Vagina (tissue), 2 donors: ENCODE measurements at regions not wholly inside any gene's neighbourhood (a gene's known extent, or its start where the extent isn't known, plus 50 kb on each side); places are given as distances from the start of the nearest gene placed in this dataset.
"Not testable (repeated sequence)": the region's sequence is repeated elsewhere in the genome, so short reads cannot be mapped to it uniquely, and the experiment has no call there.

ENCODE experiments used
- DNase-seq, 2 donors: peaks; one replicate each; pipeline ENCODE4 v3.0.0-alpha.2; 2017; ENCODE audit errors: extremely low spot score in 2 of 2
- H3K27ac ChIP-seq: fragments of 200-600 bp; sonication (generic); one replicate; pipeline ENCODE4 v1.5.1; 2019
- H3K27me3 ChIP-seq: fragments of 200-600 bp; sonication (generic); one replicate; pipeline ENCODE4 v1.5.1; 2019
- H3K36me3 ChIP-seq, 2 donors: fragments of 200-600 bp; sonication (generic); one replicate each; pipeline ENCODE4 v1.5.1; 2017 to 2019
- H3K4me1 ChIP-seq: fragments of 200-600 bp; sonication (generic); one replicate; pipeline ENCODE4 v1.5.1; 2019
- H3K4me3 ChIP-seq, 2 donors: fragments of 200-600 bp; sonication (generic); 1 replicate in 1 of 2; 2 replicates in 1 of 2; pipeline ENCODE4 v1.5.1; 2016 to 2019
- H3K9me3 ChIP-seq: fragments of 200-600 bp; sonication (generic); one replicate; pipeline ENCODE4 v1.5.1; 2019
- POLR2A ChIP-seq, 2 donors: fragments of 450-650 bp; IDR thresholded peaks; one replicate each; pipeline ENCODE4 v1.6.1; 2017; ENCODE audit warnings: antibody characterized with exemption in 2 of 2, mild to moderate bottlenecking in 2 of 2, moderate library complexity in 2 of 2
- POLR2AphosphoS5 ChIP-seq, 2 donors: sonication (generic); formaldehyde crosslinking; IDR thresholded peaks; one replicate each; pipeline ENCODE4 v1.9.0; 2017; ENCODE audit warnings: antibody characterized with exemption in 2 of 2, mild to moderate bottlenecking in 2 of 2, low read depth in 1 of 2; ENCODE audit not compliant: insufficient read depth in 1 of 2
- intact Hi-C: fragments of 100-400 bp; cut with DNase I; formaldehyde crosslinking; loops from one replicate; pipeline ENCODE4 v1.15.1; 2023
- TF ChIP-seq, protein P1 (sequence below), 3 experiments: fragments of 450-650 bp in 2 of 3; fragments of 200-600 bp in 1 of 3; sonication (generic) in 1 of 3; IDR thresholded peaks; one replicate each; pipeline ENCODE4 v1.5.1; 2017 to 2019; ENCODE audit warnings: antibody characterized with exemption in 3 of 3, mild to moderate bottlenecking in 2 of 3, moderate library complexity in 2 of 3

DNA sequence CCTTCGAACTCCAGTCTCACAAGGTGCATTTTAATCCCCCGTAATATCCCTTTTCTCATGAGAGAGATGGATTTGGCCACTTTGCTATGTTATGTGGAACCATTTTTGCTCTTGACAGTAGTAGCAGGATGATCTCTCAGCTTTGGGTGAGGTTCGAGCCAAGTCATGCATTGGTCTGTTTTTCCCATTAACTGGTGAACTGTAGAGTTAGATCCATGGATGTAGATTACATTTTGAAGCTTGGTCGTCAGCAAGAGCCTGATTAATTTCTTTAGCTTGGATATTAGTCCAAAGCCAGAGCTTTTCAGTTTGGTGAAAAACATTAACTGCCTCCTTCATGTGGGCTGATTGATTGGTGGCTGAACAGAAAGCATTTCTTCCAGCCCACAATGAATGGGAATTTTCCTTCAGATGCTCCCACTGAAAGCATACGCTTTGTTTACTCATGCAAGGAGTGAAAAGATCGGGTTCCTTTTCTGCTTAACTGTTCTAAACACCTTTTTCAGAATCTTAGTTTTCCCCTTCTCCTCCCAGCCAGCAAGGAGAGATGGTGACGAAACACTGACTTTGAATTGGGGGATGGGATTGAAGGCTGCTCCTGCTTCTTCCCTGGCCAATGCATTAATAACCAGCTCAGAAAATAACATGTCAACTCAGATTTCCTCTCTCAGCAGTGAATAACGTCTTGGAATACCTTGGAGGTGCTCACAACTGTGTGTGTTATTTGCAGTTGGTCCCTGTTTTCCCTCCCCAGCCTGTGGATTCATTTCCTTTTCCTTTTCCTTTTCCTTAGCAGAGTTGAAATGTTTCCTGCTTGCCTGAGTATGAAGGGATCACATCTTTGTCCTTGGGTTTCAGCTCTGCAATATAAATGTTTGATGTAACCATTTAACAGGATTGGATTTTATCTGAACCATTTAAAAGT, 351.8 kb upstream of the FZD8 start:
- H3K9me3 ChIP-seq = no peaks in the 10 kb centered on the region
- TF ChIP-seq POLR2AphosphoS5 (IDR thresholded peaks at IDR 0.05; ENCODE audit: insufficient read depth in 1 of 2, low read depth in 1 of 2) (no peak), POLR2A (IDR thresholded peaks at IDR 0.05) (no peak)
- TF ChIP-seq, protein P1, sequence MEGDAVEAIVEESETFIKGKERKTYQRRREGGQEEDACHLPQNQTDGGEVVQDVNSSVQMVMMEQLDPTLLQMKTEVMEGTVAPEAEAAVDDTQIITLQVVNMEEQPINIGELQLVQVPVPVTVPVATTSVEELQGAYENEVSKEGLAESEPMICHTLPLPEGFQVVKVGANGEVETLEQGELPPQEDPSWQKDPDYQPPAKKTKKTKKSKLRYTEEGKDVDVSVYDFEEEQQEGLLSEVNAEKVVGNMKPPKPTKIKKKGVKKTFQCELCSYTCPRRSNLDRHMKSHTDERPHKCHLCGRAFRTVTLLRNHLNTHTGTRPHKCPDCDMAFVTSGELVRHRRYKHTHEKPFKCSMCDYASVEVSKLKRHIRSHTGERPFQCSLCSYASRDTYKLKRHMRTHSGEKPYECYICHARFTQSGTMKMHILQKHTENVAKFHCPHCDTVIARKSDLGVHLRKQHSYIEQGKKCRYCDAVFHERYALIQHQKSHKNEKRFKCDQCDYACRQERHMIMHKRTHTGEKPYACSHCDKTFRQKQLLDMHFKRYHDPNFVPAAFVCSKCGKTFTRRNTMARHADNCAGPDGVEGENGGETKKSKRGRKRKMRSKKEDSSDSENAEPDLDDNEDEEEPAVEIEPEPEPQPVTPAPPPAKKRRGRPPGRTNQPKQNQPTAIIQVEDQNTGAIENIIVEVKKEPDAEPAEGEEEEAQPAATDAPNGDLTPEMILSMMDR (IDR thresholded peaks at IDR 0.05) = no peak
- no peaks in the 10 kb centered on the region for H3K36me3 ChIP-seq
- no peak for DNase-seq
- H3K27ac ChIP-seq = no peak overlapping the region
- intact Hi-C loops = no loop called here
- no peak overlapping the region for H3K4me3 ChIP-seq
- H3K4me1 ChIP-seq = no peaks in the 10 kb centered on the region
- H3K27me3 ChIP-seq = no peaks in the 10 kb centered on the region

DNA sequence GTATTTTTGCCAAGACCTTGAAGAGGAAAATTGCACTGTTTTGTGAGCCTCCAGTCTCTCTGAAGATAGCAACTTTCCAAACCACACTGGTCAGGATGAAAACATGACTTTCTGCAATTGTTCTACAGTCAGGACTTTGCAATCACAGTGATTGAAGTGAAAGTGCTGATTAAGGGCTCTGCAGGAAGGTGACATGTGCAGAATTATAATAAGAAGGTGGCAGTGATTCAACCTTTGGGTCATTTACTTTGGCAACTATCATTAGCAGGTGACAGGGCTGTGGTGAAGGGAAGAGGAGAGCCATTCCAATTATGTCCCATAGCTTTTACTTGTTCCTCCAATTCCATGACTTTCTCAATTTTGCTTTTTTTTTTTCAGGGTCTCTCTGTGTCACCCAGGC, 350.0 kb upstream of the FZD8 start:
- Histone ChIP-seq H3K4me3 (no peak overlapping the region), H3K27ac (no peak overlapping the region), H3K9me3 (no peaks in the 10 kb centered on the region), H3K36me3 (no peaks in the 10 kb centered on the region), H3K4me1 (no peaks in the 10 kb centered on the region), H3K27me3 (no peaks in the 10 kb centered on the region)
- intact Hi-C loops = no loop called here
- no peak for DNase-seq
- TF ChIP-seq POLR2A (IDR thresholded peaks at IDR 0.05) = no peak
- no peak for TF ChIP-seq POLR2AphosphoS5 (IDR thresholded peaks at IDR 0.05; ENCODE audit: insufficient read depth in 1 of 2, low read depth in 1 of 2)
- TF ChIP-seq, protein P1 (IDR thresholded peaks at IDR 0.05) = no peak

DNA sequence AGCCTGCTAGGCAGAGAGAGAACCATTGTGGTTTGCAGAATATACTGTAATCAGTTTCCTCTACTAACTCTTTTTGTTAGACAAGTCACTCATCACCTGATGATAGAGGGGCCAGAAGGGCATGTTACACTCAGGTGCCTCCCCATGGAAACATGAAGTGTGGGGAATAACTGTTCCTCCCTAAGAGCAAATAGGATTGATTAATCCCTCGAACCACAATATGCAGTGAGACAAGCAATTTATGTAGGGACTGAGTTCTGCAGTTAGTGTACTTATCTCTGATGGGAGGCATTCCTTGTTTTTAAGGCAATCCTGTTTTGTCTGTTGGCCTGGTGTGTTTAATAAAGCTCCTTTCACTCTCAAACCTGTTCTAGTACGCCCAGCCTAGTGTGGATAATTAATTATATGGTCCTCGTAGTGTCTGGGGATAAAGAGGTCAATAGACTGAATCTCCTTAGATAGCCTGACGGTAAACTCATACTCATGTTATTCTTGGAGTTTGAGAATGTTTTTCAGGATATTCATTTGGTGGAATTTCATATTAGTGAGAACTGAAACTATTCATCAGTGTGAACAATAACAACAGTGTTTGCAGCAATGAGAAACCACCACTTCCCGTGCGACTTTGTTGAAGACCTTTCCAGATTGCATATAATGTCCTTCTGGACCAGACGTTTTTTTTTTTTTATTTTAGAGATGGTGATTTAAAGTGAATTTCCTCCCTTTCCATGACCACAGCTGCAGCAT, 344.8 kb upstream of the FZD8 start:
- H3K4me3 ChIP-seq = no peak overlapping the region
- no peaks in the 10 kb centered on the region for H3K36me3 ChIP-seq
- TF ChIP-seq, protein P1 (IDR thresholded peaks at IDR 0.05) = no peak
- no peaks in the 10 kb centered on the region for H3K4me1 ChIP-seq
- no peaks in the 10 kb centered on the region for H3K27me3 ChIP-seq
- intact Hi-C loops = no loop called here
- DNase-seq = no peak
- H3K27ac ChIP-seq = no peak overlapping the region
- H3K9me3 ChIP-seq = no peaks in the 10 kb centered on the region

DNA sequence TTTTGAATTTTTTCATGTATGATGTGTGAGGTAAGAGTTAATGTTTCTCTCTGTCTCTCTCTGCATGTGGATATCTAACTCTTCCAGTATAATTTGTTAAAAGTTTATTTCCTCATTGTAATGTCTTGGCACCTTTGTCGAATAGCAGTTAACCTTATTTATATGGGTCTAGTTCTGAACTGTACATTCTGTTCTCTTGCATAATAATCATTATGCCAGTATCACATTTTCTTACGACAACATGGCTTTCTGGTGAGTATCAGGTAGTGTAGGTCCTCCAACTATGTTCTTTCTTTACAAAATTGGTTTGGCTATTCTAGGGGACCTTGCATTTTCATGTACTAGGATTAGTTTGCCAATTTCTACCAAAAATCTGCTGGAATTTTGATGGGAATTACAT, 337.0 kb upstream of the FZD8 start:
- intact Hi-C loops = no loop called here
- no peak for DNase-seq
- Histone ChIP-seq H3K4me1 (no peaks in the 10 kb centered on the region), H3K4me3 (no peak overlapping the region), H3K27ac (no peak overlapping the region), H3K9me3 (no peaks in the 10 kb centered on the region), H3K27me3 (no peaks in the 10 kb centered on the region), H3K36me3 (no peaks in the 10 kb centered on the region)
- TF ChIP-seq POLR2A (IDR thresholded peaks at IDR 0.05) (no peak), POLR2AphosphoS5 (IDR thresholded peaks at IDR 0.05; ENCODE audit: insufficient read depth in 1 of 2, low read depth in 1 of 2) (no peak)
- TF ChIP-seq, protein P1 (IDR thresholded peaks at IDR 0.05) = no peak

DNA sequence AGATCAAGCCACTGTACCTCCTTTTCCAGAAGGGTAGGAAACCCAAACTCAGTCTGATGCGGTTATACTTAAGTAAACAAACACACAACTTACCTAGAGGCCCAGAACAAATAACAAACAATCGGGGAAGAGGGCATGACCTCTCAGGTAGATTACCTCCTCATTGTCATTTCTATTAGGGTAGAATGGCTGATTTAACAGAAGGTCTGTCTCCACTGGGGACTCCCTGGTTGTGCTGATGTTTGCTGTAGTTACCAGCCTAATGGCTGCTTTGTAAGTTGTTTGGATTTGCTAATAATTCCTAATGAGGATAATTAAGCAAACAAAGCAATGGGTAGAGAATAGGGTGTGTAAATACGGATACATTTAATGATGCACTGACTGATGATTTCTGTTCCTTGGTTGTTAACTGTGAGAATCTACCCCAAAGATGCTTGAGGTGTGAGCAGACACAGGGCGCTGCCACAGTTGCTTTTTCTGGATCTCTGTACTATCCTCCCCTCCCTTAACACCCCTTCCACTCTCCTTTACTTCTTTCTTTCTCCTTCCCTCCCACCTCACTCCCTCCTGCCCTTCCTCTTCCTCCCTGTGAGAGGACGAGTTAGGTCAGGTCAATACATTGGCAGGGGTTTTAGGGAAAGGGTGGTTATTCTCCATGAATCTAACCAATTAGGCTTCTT, 332.0 kb upstream of the FZD8 start:
- H3K4me3 ChIP-seq, DNase-seq, H3K9me3 ChIP-seq, H3K4me1 ChIP-seq, H3K36me3 ChIP-seq, H3K27me3 ChIP-seq, intact Hi-C loops, H3K27ac ChIP-seq: not testable (repeated sequence)
